Spleen (tissue), 11 donors: ENCODE measurements at regions not wholly inside any gene's neighbourhood (a gene's known extent, or its start where the extent isn't known, plus 50 kb on each side); places are given as distances from the start of the nearest gene placed in this dataset.
"Not testable (repeated sequence)": the region's sequence is repeated elsewhere in the genome, so short reads cannot be mapped to it uniquely, and the experiment has no call there.

Experiments used
- DNase-seq: peaks from one replicate; pipeline ENCODE4 v3.0.0-alpha.2; 2020
- H3K27ac ChIP-seq, 8 donors: fragments of 200-600 bp; sonication (generic) in 7 of 8; 1 replicate in 4 of 8; 2 replicates in 4 of 8; pipeline versions ENCODE4 v1.5.0 to v1.8.0; 2016 to 2021; ENCODE audit warnings: inconsistent platforms in 4 of 8, mild to moderate bottlenecking in 4 of 8, moderate library complexity in 1 of 8
- H3K27me3 ChIP-seq, 7 donors: fragments of 200-600 bp; sonication (generic) in 6 of 7; replicated peaks in 1 of 7; 1 replicate in 4 of 7; 2 replicates in 3 of 7; pipeline versions ENCODE4 v1.5.0 to v1.8.0; 2016 to 2021; ENCODE audit warnings: inconsistent platforms in 3 of 7, mild to moderate bottlenecking in 1 of 7
- H3K36me3 ChIP-seq, 6 donors: fragments of 200-600 bp; sonication (generic) in 5 of 6; 1 replicate in 4 of 6; 2 replicates in 2 of 6; pipeline versions ENCODE4 v1.5.0 to v1.8.0; 2016 to 2021; ENCODE audit warnings: inconsistent platforms in 2 of 6
- H3K4me1 ChIP-seq, 6 donors: fragments of 200-600 bp; sonication (generic) in 5 of 6; 1 replicate in 3 of 6; 2 replicates in 3 of 6; pipeline versions ENCODE4 v1.5.0 to v1.8.0; 2016 to 2021; ENCODE audit warnings: inconsistent platforms in 3 of 6
- H3K4me3 ChIP-seq, 8 donors: fragments of 200-600 bp; sonication (generic) in 7 of 8; 1 replicate in 4 of 8; 2 replicates in 4 of 8; pipeline versions ENCODE4 v1.5.0 to v1.8.0; 2016 to 2021; ENCODE audit warnings: inconsistent platforms in 4 of 8, mild to moderate bottlenecking in 4 of 8, moderate library complexity in 2 of 8
- H3K9me3 ChIP-seq, 8 donors: fragments of 200-600 bp; sonication (generic) in 7 of 8; 1 replicate in 4 of 8; 2 replicates in 4 of 8; pipeline versions ENCODE4 v1.5.0 to v1.8.0; 2016 to 2021; ENCODE audit warnings: inconsistent platforms in 4 of 8
- CTCF ChIP-seq, 11 experiments: fragments of 200-600 bp in 7 of 11; fragments of 450-650 bp in 4 of 11; sonication (generic) in 4 of 11; IDR thresholded peaks in 8 of 11; conservative IDR thresholded peaks in 3 of 11; 1 replicate in 7 of 11; 2 replicates in 4 of 11; pipeline versions ENCODE4 v1.4.0 to v1.8.0; 2016 to 2021; ENCODE audit warnings: antibody characterized with exemption in 11 of 11, inconsistent platforms in 4 of 11, mild to moderate bottlenecking in 1 of 11
- POLR2A ChIP-seq, 3 donors: fragments of 450-650 bp; IDR thresholded peaks; one replicate each; pipeline ENCODE4 v1.5.1; 2017; ENCODE audit warnings: antibody characterized with exemption in 3 of 3, mild to moderate bottlenecking in 1 of 3
- POLR2AphosphoS5 ChIP-seq, 3 donors: sonication (generic); formaldehyde crosslinking; IDR thresholded peaks; one replicate each; pipeline ENCODE4 v1.5.1; 2017; ENCODE audit warnings: antibody characterized with exemption in 3 of 3
- WGBS, 5 donors: extraction: QIAGEN DNeasy Blood & Tissue Kit in 3 of 5; methylation state at CpG; one replicate each; pipeline versions ENCODE4 v1.1.5 to v1.1.7; 2013 to 2018; 5-methylcytosine and 5-hydroxymethylcytosine counted together
- intact Hi-C: fragments of 100-400 bp; cut with DNase I; formaldehyde crosslinking; loops from one replicate; pipeline ENCODE4 v1.15.0; 2023; ENCODE audit warnings: low total_unique reads
- donor health status: healthy with polysubstance abuse.
- donor health status: DM: no; HTN: no; CAD: no; lungs with moderate emphysema.
- donor health status: DM: no; HTN: no; CAD: no.
- donor health status: Bipolar disorder and iron deficiency.
- donor health status: healthy.
- donor health status: DM: no; HTN: no; CAD: no.
- donor health status: DM: yes; HTN: yes; CAD: no.

GRCh38 chr13:91052876-91053275, 294.6 kb upstream of the MIR17HG start:
- intact Hi-C loops, result no loop called here

GRCh38 chr13:91053318-91054065, 294.0 kb upstream of the MIR17HG start:
- DNase-seq, result no peak
- Histone ChIP-seq H3K27me3 (no peaks in the 10 kb centered on the region), H3K4me1 (no peaks in the 10 kb centered on the region), H3K4me3 (no peak overlapping the region), H3K27ac (no peak overlapping the region), H3K9me3 (peaks cover 0 to 12% (median 7%) of the 10 kb centered on the region in 8 donors), H3K36me3 (no peaks in the 10 kb centered on the region)
- intact Hi-C loops, result no loop called here
- TF ChIP-seq POLR2A (IDR thresholded peaks at IDR 0.05) (no peak), CTCF (IDR thresholded peaks at IDR 0.05 in 8 of 11, conservative IDR thresholded peaks at IDR 0.05 in 3 of 11) (no peak), POLR2AphosphoS5 (IDR thresholded peaks at IDR 0.05) (no peak)
- 75 to 92% (median 83%) methylated on average over 2 of the region's 2 CpGs for WGBS, 5 donors

More at GRCh38 chr13:91052876-91053275, 294.6 kb upstream of the MIR17HG start:
- Histone ChIP-seq H3K9me3 (peaks cover 0 to 6% (median under 1%) of the 10 kb centered on the region in 8 donors), H3K36me3 (no peaks in the 10 kb centered on the region), H3K4me1 (no peaks in the 10 kb centered on the region), H3K27ac (no peak overlapping the region), H3K27me3 (no peaks in the 10 kb centered on the region), H3K4me3 (no peak overlapping the region)
- TF ChIP-seq POLR2AphosphoS5 (IDR thresholded peaks at IDR 0.05) (no peak), POLR2A (IDR thresholded peaks at IDR 0.05) (no peak), CTCF (IDR thresholded peaks at IDR 0.05 in 8 of 11, conservative IDR thresholded peaks at IDR 0.05 in 3 of 11) (no peak)
- DNase-seq, result no peak
- WGBS, 5 donors, result 6 to 20% (median 16%) methylated on average over 1 of the region's 1 CpG

- intact Hi-C loops, result no loop called here
- Histone ChIP-seq H3K9me3 (peaks cover 0 to 23% (median 12%) of the 10 kb centered on the region in 8 donors), H3K4me1 (no peaks in the 10 kb centered on the region), H3K27ac (no peak overlapping the region), H3K36me3 (no peaks in the 10 kb centered on the region), H3K4me3 (no peak overlapping the region), H3K27me3 (no peaks in the 10 kb centered on the region)
- TF ChIP-seq POLR2AphosphoS5 (IDR thresholded peaks at IDR 0.05), result no peak
- 26 to 63% (median 55%) methylated on average over 1 of the region's 1 CpG for WGBS, 5 donors
- DNase-seq, result no peak
Observed at GRCh38 chr13:91054902-91055301, 292.6 kb upstream of the MIR17HG start.

GRCh38 chr13:91056746-91057145, 290.7 kb upstream of the MIR17HG start:
- 34 to 67% (median 53%) methylated on average over 2 of the region's 2 CpGs for WGBS, 5 donors
- no peaks in the 10 kb centered on the region for H3K36me3 ChIP-seq
- H3K9me3 ChIP-seq, result peaks cover 0 to 23% (median 12%) of the 10 kb centered on the region in 8 donors
- intact Hi-C loops, result no loop called here
- no peak overlapping the region for H3K4me3 ChIP-seq
- no peaks in the 10 kb centered on the region for H3K4me1 ChIP-seq
- H3K27me3 ChIP-seq, result no peaks in the 10 kb centered on the region
- TF ChIP-seq POLR2AphosphoS5 (IDR thresholded peaks at IDR 0.05), result no peak
- TF ChIP-seq CTCF (IDR thresholded peaks at IDR 0.05 in 8 of 11, conservative IDR thresholded peaks at IDR 0.05 in 3 of 11), result no peak
- TF ChIP-seq POLR2A (IDR thresholded peaks at IDR 0.05), result no peak
- no peak for DNase-seq
- no peak overlapping the region for H3K27ac ChIP-seq

- H3K4me1 ChIP-seq, H3K27ac ChIP-seq, DNase-seq, H3K4me3 ChIP-seq, H3K27me3 ChIP-seq, intact Hi-C loops, H3K36me3 ChIP-seq: not testable (repeated sequence)
- peaks cover 0 to 23% (median 12%) of the 10 kb centered on the region in 8 donors for H3K9me3 ChIP-seq
- 85 to 94% (median 91%) methylated on average over 2 of the region's 2 CpGs for WGBS, 5 donors
Observed at GRCh38 chr13:91057507-91057906, 290.0 kb upstream of the MIR17HG start.
